ENCODE measurements at regions not wholly inside any gene's neighbourhood (a gene's known extent, or its start where the extent isn't known, plus 50 kb on each side); places are given as distances from the start of the nearest gene placed in this dataset.
"Not testable (repeated sequence)": the region's sequence is repeated elsewhere in the genome, so short reads cannot be mapped to it uniquely, and the experiment has no call there.

DNA sequence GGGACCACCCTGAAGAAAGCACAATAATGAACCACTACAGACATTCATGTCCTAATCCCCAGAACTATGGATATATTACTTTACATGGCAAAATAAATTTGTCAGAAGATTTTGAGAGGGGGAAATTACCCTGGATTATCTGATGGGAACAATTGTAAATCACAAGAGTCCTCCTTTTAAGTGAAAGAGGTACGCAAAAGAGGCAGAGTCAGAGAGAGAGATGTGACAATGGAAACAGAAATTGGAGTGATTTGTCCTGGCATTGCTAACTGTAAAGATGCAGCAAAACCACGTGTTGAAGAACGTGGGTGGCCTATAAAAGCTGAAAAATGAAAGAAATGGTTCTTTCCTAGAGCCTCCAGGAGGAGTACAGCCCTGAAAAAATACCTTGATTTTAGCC, 1121.4 kb upstream of the ALCAM start:
- Mint-ChIP-seq H3K27me3 (no peaks in the 10 kb centered on the region), H3K9me3 (peaks cover 0 to 10% (median 6%) of the 10 kb centered on the region in 8 donors), H3K4me3 (no peak overlapping the region), H3K4me1 (no peaks in the 10 kb centered on the region), H3K27ac (no peak overlapping the region), H3K36me3 (no peaks in the 10 kb centered on the region)
- DNase-seq, result no peak
- Histone ChIP-seq H3K27me3 (ENCODE audit: insufficient read depth, low read length) (no peaks in the 10 kb centered on the region), H3K9me3 (ENCODE audit: control insufficient read depth in 1 of 2, low read length in 2 of 2) (no peaks in the 10 kb centered on the region), H3K4me1 (ENCODE audit: insufficient read depth, low read length) (no peaks in the 10 kb centered on the region), H3K27ac (ENCODE audit: low read depth, low read length) (no peak overlapping the region), H3K36me3 (ENCODE audit: insufficient read depth, low read length) (no peaks in the 10 kb centered on the region), H3K4me3 (ENCODE audit: low read length in 2 of 2) (no peak overlapping the region)
- CTCF ChIA-PET (ENCODE audit: partially characterized antibody), result no interaction called here
- intact Hi-C loops (cut with micrococcal nuclease), result no loop called here
- POLR2A ChIA-PET (ENCODE audit: partially characterized antibody), result no interaction called here

DNA sequence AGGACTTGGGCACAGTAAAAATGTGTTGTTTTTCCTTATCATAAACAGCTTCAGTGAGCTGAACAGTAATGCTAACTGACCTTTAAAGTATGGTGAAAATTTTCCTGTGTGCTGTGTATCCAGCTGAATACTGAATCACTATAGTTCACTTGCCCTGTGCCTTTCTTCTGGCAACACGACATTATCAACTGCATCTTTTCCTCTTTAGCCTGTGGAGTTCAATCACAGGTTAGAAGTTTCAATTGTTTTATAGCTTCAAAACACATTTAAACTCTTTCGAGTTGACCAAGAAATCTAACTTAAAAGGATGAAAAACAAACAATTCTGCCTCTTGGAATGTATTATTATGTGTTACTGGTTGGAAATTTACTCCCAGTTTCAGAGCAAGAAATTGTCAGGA, 1120.7 kb upstream of the ALCAM start:
- H3K27ac ChIP-seq (ENCODE audit: low read depth, low read length), result no peak overlapping the region
- no peak overlapping the region for H3K4me3 ChIP-seq (ENCODE audit: low read length in 2 of 2)
- Mint-ChIP-seq H3K4me3 (no peak overlapping the region), H3K27me3 (no peaks in the 10 kb centered on the region), H3K4me1 (no peaks in the 10 kb centered on the region), H3K9me3 (peaks cover 0 to 8% (median 5%) of the 10 kb centered on the region in 8 donors), H3K36me3 (no peaks in the 10 kb centered on the region), H3K27ac (no peak overlapping the region)
- no peak for DNase-seq
- intact Hi-C loops (cut with micrococcal nuclease), result no loop called here
- no peaks in the 10 kb centered on the region for H3K27me3 ChIP-seq (ENCODE audit: insufficient read depth, low read length)
- H3K4me1 ChIP-seq (ENCODE audit: insufficient read depth, low read length), result no peaks in the 10 kb centered on the region
- POLR2A ChIA-PET (ENCODE audit: partially characterized antibody), result no interaction called here
- H3K36me3 ChIP-seq (ENCODE audit: insufficient read depth, low read length), result no peaks in the 10 kb centered on the region
- no peaks in the 10 kb centered on the region for H3K9me3 ChIP-seq (ENCODE audit: control insufficient read depth in 1 of 2, low read length in 2 of 2)
- CTCF ChIA-PET (ENCODE audit: partially characterized antibody), result no interaction called here

DNA sequence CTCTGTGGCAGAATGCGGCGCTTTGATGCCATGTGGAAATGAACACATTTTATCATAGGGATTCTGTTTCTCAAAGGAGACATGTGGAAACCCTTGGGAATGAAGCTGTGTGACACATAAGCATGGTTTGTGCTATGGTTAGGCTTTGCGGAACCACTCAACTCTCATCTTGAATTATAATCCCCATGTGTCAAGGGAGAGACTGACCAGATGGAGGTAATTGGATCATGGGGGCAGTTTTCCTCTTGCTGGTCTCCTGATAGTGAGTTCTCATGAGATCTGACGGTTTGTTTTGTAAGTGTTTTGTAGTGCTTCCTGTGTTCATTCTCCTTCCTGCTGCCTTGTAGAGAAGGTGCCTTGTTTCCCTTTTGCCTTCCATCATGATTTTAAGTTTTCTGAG, 1109.2 kb upstream of the ALCAM start:
- Mint-ChIP-seq H3K27me3 (no peaks in the 10 kb centered on the region), H3K27ac (no peak overlapping the region), H3K36me3 (no peaks in the 10 kb centered on the region), H3K4me3 (no peak overlapping the region), H3K4me1 (no peaks in the 10 kb centered on the region), H3K9me3 (no peaks in the 10 kb centered on the region)
- ChIA-PET CTCF (ENCODE audit: partially characterized antibody) (no interaction called here), POLR2A (ENCODE audit: partially characterized antibody) (no interaction called here)
- Histone ChIP-seq H3K4me1 (ENCODE audit: insufficient read depth, low read length) (no peaks in the 10 kb centered on the region), H3K27ac (ENCODE audit: low read depth, low read length) (no peak overlapping the region), H3K9me3 (ENCODE audit: control insufficient read depth in 1 of 2, low read length in 2 of 2) (no peaks in the 10 kb centered on the region), H3K4me3 (ENCODE audit: low read length in 2 of 2) (no peak overlapping the region), H3K27me3 (ENCODE audit: insufficient read depth, low read length) (no peaks in the 10 kb centered on the region), H3K36me3 (ENCODE audit: insufficient read depth, low read length) (no peaks in the 10 kb centered on the region)
- intact Hi-C loops (cut with micrococcal nuclease), result no loop called here
- no peak for DNase-seq

DNA sequence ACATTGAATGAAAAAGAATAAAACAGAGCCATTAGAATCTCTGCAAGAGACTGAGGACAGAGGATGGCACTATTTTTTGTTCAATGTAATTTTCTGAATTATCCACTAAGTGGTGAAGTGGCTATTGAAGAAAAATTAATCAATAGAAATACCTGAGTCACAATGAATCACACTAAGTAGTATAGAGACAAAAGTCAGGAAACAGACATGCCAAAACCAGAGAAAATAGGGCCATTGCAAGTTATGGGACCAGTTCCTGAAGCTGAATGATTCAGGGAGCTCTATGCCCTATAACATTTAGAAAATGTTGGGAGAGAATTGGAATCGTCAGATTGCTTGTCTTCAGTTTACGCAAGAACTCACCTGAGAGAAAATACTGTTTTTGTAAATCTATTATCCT, 1103.2 kb upstream of the ALCAM start:
- H3K36me3 Mint-ChIP-seq, result no peaks in the 10 kb centered on the region

DNA sequence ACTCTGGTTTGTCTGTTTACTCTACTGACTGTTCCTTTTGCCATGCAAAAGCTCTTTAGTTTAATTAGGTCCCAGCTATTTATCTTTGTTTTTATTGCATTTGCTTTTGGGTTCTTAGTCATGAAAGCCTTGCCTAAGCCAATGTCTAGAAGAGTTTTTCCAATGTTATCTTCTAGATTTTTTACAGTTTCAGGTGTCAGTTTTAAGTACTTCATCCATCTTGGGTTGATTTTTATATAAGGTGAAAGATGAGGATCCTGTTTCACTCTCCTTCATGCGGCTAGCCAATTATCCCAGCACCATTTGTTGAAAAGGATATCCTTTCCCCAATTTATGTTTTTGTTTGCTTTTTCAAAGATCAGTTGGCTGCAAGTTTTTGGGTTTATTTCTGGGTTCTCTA, 1100.5 kb upstream of the ALCAM start:
- H3K27ac ChIP-seq (ENCODE audit: low read depth, low read length); H3K4me1 ChIP-seq (ENCODE audit: insufficient read depth, low read length); intact Hi-C loops (cut with micrococcal nuclease); H3K4me3 Mint-ChIP-seq; H3K4me3 ChIP-seq (ENCODE audit: low read length in 2 of 2); H3K27me3 Mint-ChIP-seq; H3K36me3 ChIP-seq (ENCODE audit: insufficient read depth, low read length); H3K36me3 Mint-ChIP-seq; H3K9me3 Mint-ChIP-seq; H3K27ac Mint-ChIP-seq; CTCF ChIA-PET (ENCODE audit: partially characterized antibody); H3K27me3 ChIP-seq (ENCODE audit: insufficient read depth, low read length); H3K9me3 ChIP-seq (ENCODE audit: control insufficient read depth in 1 of 2, low read length in 2 of 2); H3K4me1 Mint-ChIP-seq; DNase-seq; POLR2A ChIA-PET (ENCODE audit: partially characterized antibody): not testable (repeated sequence)

More for the DNA sequence above, 1103.2 kb upstream of the ALCAM start:
- no peak for DNase-seq
- intact Hi-C loops (cut with micrococcal nuclease), result no loop called here
- POLR2A ChIA-PET (ENCODE audit: partially characterized antibody), result no interaction called here
- H3K4me3 ChIP-seq (ENCODE audit: low read length in 2 of 2), result no peak overlapping the region
- no peaks in the 10 kb centered on the region for H3K4me1 ChIP-seq (ENCODE audit: insufficient read depth, low read length)
- no peak overlapping the region for H3K27ac Mint-ChIP-seq
- no peak overlapping the region for H3K4me3 Mint-ChIP-seq
- H3K9me3 Mint-ChIP-seq, result peaks cover 0 to 2% (median 0%) of the 10 kb centered on the region in 8 donors
- no peaks in the 10 kb centered on the region for H3K27me3 Mint-ChIP-seq
- no peak overlapping the region for H3K27ac ChIP-seq (ENCODE audit: low read depth, low read length)
- no peaks in the 10 kb centered on the region for H3K9me3 ChIP-seq (ENCODE audit: control insufficient read depth in 1 of 2, low read length in 2 of 2)
- CTCF ChIA-PET (ENCODE audit: partially characterized antibody), result no interaction called here
- no peaks in the 10 kb centered on the region for H3K27me3 ChIP-seq (ENCODE audit: insufficient read depth, low read length)
- H3K36me3 ChIP-seq (ENCODE audit: insufficient read depth, low read length), result no peaks in the 10 kb centered on the region
- no peaks in the 10 kb centered on the region for H3K4me1 Mint-ChIP-seq

DNA sequence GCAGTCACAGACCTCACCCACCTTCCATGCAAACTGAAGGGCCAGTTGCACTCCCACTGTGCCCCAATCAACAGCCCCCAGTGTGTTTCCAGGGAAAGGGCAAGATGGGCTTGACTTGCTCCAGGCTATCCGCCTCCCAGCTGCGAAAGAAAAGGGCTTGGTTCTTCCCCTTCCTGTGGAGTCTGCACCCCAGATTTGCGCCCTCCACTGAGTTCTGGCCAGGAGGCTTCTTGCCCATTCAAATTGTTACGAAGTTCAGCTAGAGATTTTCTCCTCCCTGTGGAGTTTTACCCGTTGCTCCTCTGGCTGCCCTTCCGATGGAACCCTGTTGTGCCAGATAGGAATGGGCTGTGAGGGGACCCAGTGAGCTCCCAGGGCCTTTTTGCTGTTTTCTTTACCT, 1096.9 kb upstream of the ALCAM start:
- POLR2A ChIA-PET (ENCODE audit: partially characterized antibody), result no interaction called here
- CTCF ChIA-PET (ENCODE audit: partially characterized antibody), result no interaction called here
- no peak overlapping the region for H3K4me3 ChIP-seq (ENCODE audit: low read length in 2 of 2)
- Mint-ChIP-seq H3K36me3 (no peaks in the 10 kb centered on the region), H3K9me3 (peaks cover 0 to 3% (median 0%) of the 10 kb centered on the region in 8 donors), H3K27me3 (no peaks in the 10 kb centered on the region), H3K4me1 (no peaks in the 10 kb centered on the region), H3K4me3 (no peak overlapping the region), H3K27ac (no peak overlapping the region)
- no peaks in the 10 kb centered on the region for H3K36me3 ChIP-seq (ENCODE audit: insufficient read depth, low read length)
- no peaks in the 10 kb centered on the region for H3K4me1 ChIP-seq (ENCODE audit: insufficient read depth, low read length)
- DNase-seq, result no peak
- intact Hi-C loops (cut with micrococcal nuclease), result no loop called here
- no peak overlapping the region for H3K27ac ChIP-seq (ENCODE audit: low read depth, low read length)
- no peaks in the 10 kb centered on the region for H3K27me3 ChIP-seq (ENCODE audit: insufficient read depth, low read length)
- H3K9me3 ChIP-seq (ENCODE audit: control insufficient read depth in 1 of 2, low read length in 2 of 2), result no peaks in the 10 kb centered on the region

DNA sequence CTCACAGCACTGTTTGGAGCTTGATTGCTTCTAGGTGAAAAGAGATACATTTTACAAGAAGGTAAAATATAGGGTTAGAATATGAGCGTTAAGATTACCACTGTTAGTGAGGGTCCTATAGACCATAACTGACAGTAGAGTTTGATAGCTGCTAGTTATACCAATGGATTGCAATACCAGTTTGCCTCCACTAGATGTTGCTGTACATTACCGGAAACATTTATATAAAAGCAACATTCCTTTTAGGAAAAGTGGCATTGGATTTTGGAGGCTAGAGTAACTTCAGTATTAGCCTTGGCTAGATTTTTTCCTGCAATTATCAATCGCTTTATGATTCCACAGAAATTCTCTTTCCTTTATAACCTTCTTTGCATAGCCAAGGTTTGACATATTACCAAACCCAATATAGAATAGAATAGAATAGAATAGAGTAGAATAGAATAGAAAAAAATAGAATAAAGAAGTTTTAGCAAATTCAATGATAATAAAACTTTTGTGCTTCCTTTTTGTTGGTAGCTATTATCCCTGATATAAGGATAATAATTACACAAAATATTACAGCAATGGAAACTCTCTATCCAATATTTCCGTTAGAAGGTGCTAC, 1093.6 kb upstream of the ALCAM start:
- ChIA-PET POLR2A (ENCODE audit: partially characterized antibody) (no interaction called here), CTCF (ENCODE audit: partially characterized antibody) (no interaction called here)
- no peak for DNase-seq
- H3K4me3 Mint-ChIP-seq, result no peak overlapping the region
- no peaks in the 10 kb centered on the region for H3K27me3 Mint-ChIP-seq
- Histone ChIP-seq H3K27me3 (ENCODE audit: insufficient read depth, low read length) (no peaks in the 10 kb centered on the region), H3K9me3 (ENCODE audit: control insufficient read depth in 1 of 2, low read length in 2 of 2) (no peaks in the 10 kb centered on the region), H3K36me3 (ENCODE audit: insufficient read depth, low read length) (no peaks in the 10 kb centered on the region), H3K4me3 (ENCODE audit: low read length in 2 of 2) (no peak overlapping the region), H3K27ac (ENCODE audit: low read depth, low read length) (no peak overlapping the region), H3K4me1 (ENCODE audit: insufficient read depth, low read length) (no peaks in the 10 kb centered on the region)
- no peak overlapping the region for H3K27ac Mint-ChIP-seq
- H3K36me3 Mint-ChIP-seq, result no peaks in the 10 kb centered on the region
- peaks cover 0 to 8% (median 3%) of the 10 kb centered on the region in 8 donors for H3K9me3 Mint-ChIP-seq
- H3K4me1 Mint-ChIP-seq, result no peaks in the 10 kb centered on the region
- intact Hi-C loops (cut with micrococcal nuclease), result loop anchor here (2.0 kb wide), 1 partner anchor 1096 kb away; no protein-coding TSS in a partner anchor

DNA sequence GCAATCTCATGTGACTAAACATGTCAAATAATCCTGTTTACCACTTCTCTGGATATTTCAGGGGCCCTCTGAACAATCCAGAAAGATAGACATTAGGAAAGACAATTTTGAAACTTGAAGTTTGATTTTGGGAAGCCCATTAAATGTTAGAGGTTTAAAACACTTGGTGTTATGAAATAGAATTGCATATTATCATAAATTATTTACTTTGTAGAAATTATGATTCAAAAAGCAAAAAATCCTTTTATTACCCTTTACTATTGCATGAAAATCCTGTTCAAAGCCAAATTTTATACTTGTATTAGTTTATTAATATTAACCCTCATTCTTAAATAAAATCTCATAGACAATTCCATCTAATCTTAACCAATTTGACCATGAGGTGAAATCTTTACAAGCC, 1091.5 kb upstream of the ALCAM start:
- Mint-ChIP-seq H3K4me1 (peaks cover 5 to 12% (median 9%) of the 10 kb centered on the region in 4 donors), H3K36me3 (peaks cover 0 to 3% of the 10 kb centered on the region in 2 donors), H3K9me3 (peaks cover 0 to 20% (median 4%) of the 10 kb centered on the region in 8 donors), H3K27me3 (no peaks in the 10 kb centered on the region), H3K27ac (no peak overlapping the region), H3K4me3 (no peak overlapping the region)
- ChIA-PET POLR2A (ENCODE audit: partially characterized antibody) (no interaction called here), CTCF (ENCODE audit: partially characterized antibody) (no interaction called here)
- Histone ChIP-seq H3K9me3 (ENCODE audit: control insufficient read depth in 1 of 2, low read length in 2 of 2) (no peaks in the 10 kb centered on the region), H3K27ac (ENCODE audit: low read depth, low read length) (no peak overlapping the region), H3K4me1 (ENCODE audit: insufficient read depth, low read length) (peaks cover 8% of the 10 kb centered on the region), H3K36me3 (ENCODE audit: insufficient read depth, low read length) (no peaks in the 10 kb centered on the region), H3K27me3 (ENCODE audit: insufficient read depth, low read length) (no peaks in the 10 kb centered on the region), H3K4me3 (ENCODE audit: low read length in 2 of 2) (no peak overlapping the region)
- DNase-seq, result no peak
- intact Hi-C loops (cut with micrococcal nuclease), result no loop called here
